ENCODE measurements at regions not wholly inside any gene's neighbourhood (a gene's known extent, or its start where the extent isn't known, plus 50 kb on each side); places are given as distances from the start of the nearest gene placed in this dataset.

- H3K27ac Mint-ChIP-seq (ENCODE audit: unreplicated experiment): no peak overlapping the region
- H3K27me3 Mint-ChIP-seq (ENCODE audit: low read depth, unreplicated experiment): no peaks in the 10 kb centered on the region
- H3K4me2 ChIP-seq (ENCODE audit: low read length): no peak overlapping the region
Measured at GRCh38 chr3:40969756-40970466, 229.4 kb upstream of the CTNNB1 start.

GRCh38 chr3:40971191-40972168 is 227.8 kb upstream of the CTNNB1 start:
- Mint-ChIP-seq H3K4me3 (ENCODE audit: unreplicated experiment) (no peak overlapping the region), H3K36me3 (ENCODE audit: low read depth, unreplicated experiment) (no peaks in the 10 kb centered on the region), H3K27me3 (ENCODE audit: low read depth, unreplicated experiment) (no peaks in the 10 kb centered on the region), H3K27ac (ENCODE audit: unreplicated experiment) (peak overlapping the region; percentile 82), H3K4me1 (ENCODE audit: low read depth, unreplicated experiment) (peaks cover 49% of the 10 kb centered on the region), H3K9me3 (ENCODE audit: unreplicated experiment) (no peaks in the 10 kb centered on the region)
- Histone ChIP-seq H3K79me2 (ENCODE audit: insufficient read depth, low read length) (no peaks in the 10 kb centered on the region), H3K27me3 (ENCODE audit: insufficient read depth, low read length) (no peaks in the 10 kb centered on the region), H2AFZ (ENCODE audit: low read depth, low read length) (no peak overlapping the region), H3K4me1 (ENCODE audit: insufficient read depth, low read length) (peaks cover 21% of the 10 kb centered on the region), H3K4me2 (ENCODE audit: low read length) (peak overlapping the region; percentile 56), H4K20me1 (ENCODE audit: insufficient read depth, low read length) (no peaks in the 10 kb centered on the region), H3K36me3 (ENCODE audit: insufficient read depth, low read length) (no peaks in the 10 kb centered on the region), H3K4me3 (ENCODE audit: insufficient read depth, low read depth, low read length) (no peak overlapping the region), H3K27ac (ENCODE audit: low read depth, low read length) (peak overlapping the region; percentile 57), H3K9me3 (ENCODE audit: insufficient read depth, low read depth, low read length) (no peaks in the 10 kb centered on the region), H3K9ac (ENCODE audit: low read length) (peak overlapping the region; percentile 46)
- TF ChIP-seq EZH2 (IDR thresholded peaks at IDR 0.05; ENCODE audit: insufficient read depth, low read length) (no peak), CTCF (IDR thresholded peaks at IDR 0.05; ENCODE audit: insufficient read depth, low read depth, low read length) (no peak)
- DNase-seq (ENCODE audit: low read depth) (peak; percentile 96), FAIRE-seq (peak; percentile 67)

More at GRCh38 chr3:40969756-40970466, 229.4 kb upstream of the CTNNB1 start:
- no peak overlapping the region for H3K4me3 Mint-ChIP-seq (ENCODE audit: unreplicated experiment)
- Histone ChIP-seq H3K9me3 (ENCODE audit: insufficient read depth, low read depth, low read length) (no peaks in the 10 kb centered on the region), H3K27ac (ENCODE audit: low read depth, low read length) (no peak overlapping the region), H3K4me1 (ENCODE audit: insufficient read depth, low read length) (peaks cover 21% of the 10 kb centered on the region), H3K4me3 (ENCODE audit: insufficient read depth, low read depth, low read length) (no peak overlapping the region), H3K36me3 (ENCODE audit: insufficient read depth, low read length) (no peaks in the 10 kb centered on the region), H3K27me3 (ENCODE audit: insufficient read depth, low read length) (no peaks in the 10 kb centered on the region), H4K20me1 (ENCODE audit: insufficient read depth, low read length) (no peaks in the 10 kb centered on the region), H2AFZ (ENCODE audit: low read depth, low read length) (no peak overlapping the region), H3K79me2 (ENCODE audit: insufficient read depth, low read length) (no peaks in the 10 kb centered on the region), H3K9ac (ENCODE audit: low read length) (no peak overlapping the region)
- FAIRE-seq (no peak), DNase-seq (ENCODE audit: low read depth) (no peak)
- peaks cover 2% of the 10 kb centered on the region for H3K9me3 Mint-ChIP-seq (ENCODE audit: unreplicated experiment)
- H3K4me1 Mint-ChIP-seq (ENCODE audit: low read depth, unreplicated experiment): peaks cover 34% of the 10 kb centered on the region
- H3K36me3 Mint-ChIP-seq (ENCODE audit: low read depth, unreplicated experiment): no peaks in the 10 kb centered on the region
- TF ChIP-seq EZH2 (IDR thresholded peaks at IDR 0.05; ENCODE audit: insufficient read depth, low read length): no peak
- TF ChIP-seq CTCF (IDR thresholded peaks at IDR 0.05; ENCODE audit: insufficient read depth, low read depth, low read length): no peak
